HG03432 (cell line): ENCODE measurements at regions not wholly inside any gene's neighbourhood (a gene's known extent, or its start where the extent isn't known, plus 50 kb on each side); places are given as distances from the start of the nearest gene placed in this dataset.
"Not testable (repeated sequence)": the region's sequence is repeated elsewhere in the genome, so short reads cannot be mapped to it uniquely, and the experiment has no call there.

ENCODE experiments used
- ATAC-seq: cut with Tn5 transposase; IDR thresholded peaks from one replicate; pipeline ENCODE4 v1.9.1; 2021; ENCODE audit warnings: mild to moderate bottlenecking, moderate library complexity; ENCODE audit not compliant: unreplicated experiment

- no peak for ATAC-seq
These were observed 402.0 kb downstream of the MAFB start for GRCh38 chr20:40286975-40287531.

GRCh38 chr20:40284611-40285010 is 404.4 kb downstream of the MAFB start:
- ATAC-seq, result no peak

GRCh38 chr20:40283689-40284088 is 405.3 kb downstream of the MAFB start:
- no peak for ATAC-seq

- ATAC-seq, result no peak
These were observed 406.1 kb downstream of the MAFB start for GRCh38 chr20:40282941-40283340.

GRCh38 chr20:40282541-40282940 is 406.5 kb downstream of the MAFB start:
- no peak for ATAC-seq

GRCh38 chr20:40280616-40281015 is 408.4 kb downstream of the MAFB start:
- ATAC-seq, result no peak

GRCh38 chr20:40279390-40279789 is 409.6 kb downstream of the MAFB start:
- no peak for ATAC-seq

GRCh38 chr20:40278673-40279072 is 410.4 kb downstream of the MAFB start:
- ATAC-seq, result no peak

- no peak for ATAC-seq
These were observed 412.7 kb downstream of the MAFB start for GRCh38 chr20:40276301-40276700.

- ATAC-seq, result no peak
These were observed 413.3 kb downstream of the MAFB start for GRCh38 chr20:40275738-40276137.

- no peak for ATAC-seq
These were observed 414.0 kb downstream of the MAFB start for GRCh38 chr20:40274912-40275533.

GRCh38 chr20:40269274-40269673 is 419.8 kb downstream of the MAFB start:
- ATAC-seq, result not testable (repeated sequence)

- ATAC-seq, result no peak
These were observed 420.5 kb downstream of the MAFB start for GRCh38 chr20:40268321-40269075.

- ATAC-seq, result no peak
These were observed 423.1 kb downstream of the MAFB start for GRCh38 chr20:40265825-40266533.

GRCh38 chr20:40262219-40262618 is 426.8 kb downstream of the MAFB start:
- ATAC-seq, result no peak

- no peak for ATAC-seq
These were observed 430.1 kb downstream of the MAFB start for GRCh38 chr20:40258931-40259330.

- no peak for ATAC-seq
These were observed 431.3 kb downstream of the MAFB start for GRCh38 chr20:40257763-40258162.

GRCh38 chr20:40255365-40255764 is 433.7 kb downstream of the MAFB start:
- no peak for ATAC-seq

- no peak for ATAC-seq
These were observed 434.8 kb downstream of the MAFB start for GRCh38 chr20:40254023-40254772.

- no peak for ATAC-seq
These were observed 437.6 kb downstream of the MAFB start for GRCh38 chr20:40251284-40251932.
